HG03280 (cell line): ENCODE measurements at regions not wholly inside any gene's neighbourhood (a gene's known extent, or its start where the extent isn't known, plus 50 kb on each side); places are given as distances from the start of the nearest gene placed in this dataset.

ENCODE experiments used
- ATAC-seq: cut with Tn5 transposase; IDR thresholded peaks from one replicate; pipeline ENCODE4 v1.9.1; 2021; ENCODE audit warnings: mild to moderate bottlenecking, moderate library complexity; ENCODE audit not compliant: unreplicated experiment

- ATAC-seq: no peak
Measured at GRCh38 chr22:34299496-34299895, 379.2 kb upstream of the LARGE1 start.

- ATAC-seq: no peak
Measured at GRCh38 chr22:34301569-34301968, 381.3 kb upstream of the LARGE1 start.

GRCh38 chr22:34303656-34304055 lies 383.4 kb upstream of the LARGE1 start:
- ATAC-seq: no peak

GRCh38 chr22:34306361-34306760 lies 386.1 kb upstream of the LARGE1 start:
- no peak for ATAC-seq

GRCh38 chr22:34308101-34308500 lies 387.8 kb upstream of the LARGE1 start:
- ATAC-seq: no peak

GRCh38 chr22:34319346-34319745 lies 399.1 kb upstream of the LARGE1 start:
- ATAC-seq: no peak

GRCh38 chr22:34324763-34325162 lies 404.5 kb upstream of the LARGE1 start:
- no peak for ATAC-seq

- ATAC-seq: no peak
Measured at GRCh38 chr22:34326901-34327300, 406.6 kb upstream of the LARGE1 start.

- ATAC-seq: no peak
Measured at GRCh38 chr22:34330432-34330831, 410.2 kb upstream of the LARGE1 start.

GRCh38 chr22:34333285-34333684 lies 413.0 kb upstream of the LARGE1 start:
- ATAC-seq: no peak

GRCh38 chr22:34334893-34335292 lies 414.6 kb upstream of the LARGE1 start:
- ATAC-seq: no peak

- no peak for ATAC-seq
Measured at GRCh38 chr22:34344702-34345101, 424.4 kb upstream of the LARGE1 start.

GRCh38 chr22:34354071-34354817 lies 434.0 kb upstream of the LARGE1 start:
- no peak for ATAC-seq

GRCh38 chr22:34356481-34356880 lies 436.2 kb upstream of the LARGE1 start:
- no peak for ATAC-seq

- ATAC-seq: no peak
Measured at GRCh38 chr22:34370711-34371110, 450.4 kb upstream of the LARGE1 start.

GRCh38 chr22:34379825-34380224 lies 459.5 kb upstream of the LARGE1 start:
- ATAC-seq: no peak

- no peak for ATAC-seq
Measured at GRCh38 chr22:34380532-34380931, 460.3 kb upstream of the LARGE1 start.

GRCh38 chr22:34390400-34390799 lies 470.1 kb upstream of the LARGE1 start:
- ATAC-seq: no peak

- no peak for ATAC-seq
Measured at GRCh38 chr22:34395370-34395769, 475.1 kb upstream of the LARGE1 start.

GRCh38 chr22:34403667-34404066 lies 483.4 kb upstream of the LARGE1 start:
- no peak for ATAC-seq

- ATAC-seq: no peak
Measured at GRCh38 chr22:34410111-34410510, 489.8 kb upstream of the LARGE1 start.

GRCh38 chr22:34414467-34415440 lies 494.5 kb upstream of the LARGE1 start:
- no peak for ATAC-seq
